HG03196 (cell line): ENCODE measurements at regions not wholly inside any gene's neighbourhood (a gene's known extent, or its start where the extent isn't known, plus 50 kb on each side); places are given as distances from the start of the nearest gene placed in this dataset.
"Not testable (repeated sequence)": the region's sequence is repeated elsewhere in the genome, so short reads cannot be mapped to it uniquely, and the experiment has no call there.

ENCODE experiments used
- ATAC-seq: cut with Tn5 transposase; IDR thresholded peaks from one replicate; pipeline ENCODE4 v1.9.1; 2021; ENCODE audit not compliant: unreplicated experiment

DNA sequence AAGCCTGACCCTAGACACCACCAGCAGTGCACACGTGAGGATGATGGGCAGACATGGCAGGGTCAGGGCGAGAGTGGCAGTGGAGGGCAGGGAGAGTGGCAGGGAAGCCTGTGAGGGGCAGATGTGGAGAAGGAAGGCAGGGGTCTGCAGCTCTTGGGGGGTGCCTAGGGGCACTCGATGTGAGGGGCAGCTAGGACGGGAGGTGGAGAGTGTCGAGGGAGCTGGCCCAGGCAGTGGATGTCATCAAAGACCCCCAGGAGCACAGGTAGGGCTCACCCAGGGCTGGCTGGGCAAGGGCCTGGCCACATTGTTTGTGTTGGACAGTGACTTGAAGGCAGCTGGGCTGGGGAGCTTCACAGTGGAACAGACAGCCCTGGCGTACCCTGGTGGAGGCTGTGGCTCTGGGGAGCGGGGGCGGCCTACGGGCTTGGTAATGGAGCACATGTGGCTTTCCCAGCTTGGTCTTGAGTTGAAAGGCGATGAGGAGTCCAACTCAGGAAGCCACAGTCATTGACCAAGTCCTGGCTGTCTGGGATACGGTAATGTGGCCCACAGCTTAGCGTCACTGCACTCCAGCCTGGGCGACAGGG lies 87.1 kb downstream of the RTP5 start:
- ATAC-seq, result no peak

DNA sequence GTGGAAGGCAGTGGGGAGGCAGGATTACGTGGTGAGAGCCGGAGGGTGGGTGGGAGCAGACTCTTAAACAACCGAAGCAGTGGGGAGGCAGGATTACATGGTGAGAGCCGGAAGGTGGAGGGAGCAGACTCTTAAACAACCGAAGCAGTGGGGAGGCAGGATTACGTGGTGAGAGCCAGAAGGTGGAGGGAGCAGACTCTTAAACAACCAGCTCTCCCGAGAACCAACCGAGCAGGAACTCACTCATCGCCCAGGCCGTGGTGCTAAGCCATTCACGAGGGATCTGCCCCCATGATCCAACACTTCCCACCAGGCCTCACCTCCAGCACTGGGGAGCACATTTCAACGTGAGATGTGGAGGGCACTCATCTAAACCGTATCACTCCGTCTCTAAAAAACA lies 87.7 kb downstream of the RTP5 start:
- no peak for ATAC-seq

DNA sequence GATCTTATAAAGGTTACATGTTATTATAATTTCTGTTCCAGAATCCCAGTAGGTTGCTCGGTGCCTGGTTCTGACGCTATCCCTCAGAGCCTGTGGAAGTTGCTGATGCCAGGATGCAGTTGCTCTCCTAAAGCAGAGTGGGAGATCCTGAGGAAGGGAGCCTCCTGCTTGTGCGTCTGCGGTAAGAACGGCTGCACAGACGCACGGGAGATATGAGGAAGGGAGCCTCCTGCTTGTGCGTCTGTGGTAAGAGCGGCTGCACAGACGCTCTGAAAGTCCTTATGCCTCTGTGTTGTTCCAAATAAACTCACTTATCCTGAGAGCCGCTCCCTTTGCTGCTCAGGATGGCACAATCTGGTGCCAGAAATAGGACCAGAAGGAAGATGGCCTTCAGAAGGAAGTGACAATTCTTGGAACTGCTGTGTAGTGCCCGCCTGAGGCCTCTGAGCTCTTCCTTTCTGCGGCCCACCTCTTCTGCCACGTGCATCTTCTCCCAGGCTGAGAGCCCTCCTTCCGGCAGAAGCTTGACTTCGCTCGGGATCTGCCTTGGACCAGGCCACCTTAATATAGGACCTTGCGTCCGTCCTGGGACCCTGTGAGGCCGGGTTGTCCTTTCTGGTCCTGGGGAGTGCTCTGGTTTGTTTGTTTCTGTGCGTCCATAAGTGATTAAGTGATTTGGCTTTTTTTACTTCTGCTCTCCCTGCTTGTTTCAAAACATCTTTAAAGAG lies 89.5 kb downstream of the RTP5 start:
- ATAC-seq, result no peak

DNA sequence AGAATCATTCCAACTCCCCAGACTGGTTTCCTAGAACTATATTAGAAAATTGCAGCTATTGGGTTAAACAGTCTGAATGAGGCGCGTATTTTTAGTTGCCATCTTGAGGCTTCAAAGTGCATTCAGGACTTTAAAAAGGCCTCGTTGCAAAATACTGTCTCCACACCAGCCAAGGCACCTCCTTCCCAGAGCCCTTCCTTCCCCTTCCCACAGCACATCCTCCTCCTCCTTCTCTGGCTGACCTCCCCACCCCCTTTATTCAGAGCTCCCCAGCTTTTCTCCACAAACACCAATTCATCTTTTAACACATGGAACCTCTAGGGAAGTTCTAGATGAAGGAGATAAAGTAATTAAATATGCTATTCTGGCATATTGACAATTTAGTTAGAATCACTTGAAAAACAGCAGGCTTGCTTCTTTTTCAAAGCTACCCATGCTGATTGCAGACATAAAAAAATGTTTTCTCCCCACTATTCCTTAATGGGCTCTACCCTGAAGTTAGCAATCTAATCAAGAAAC lies 90.3 kb downstream of the RTP5 start:
- no peak for ATAC-seq

DNA sequence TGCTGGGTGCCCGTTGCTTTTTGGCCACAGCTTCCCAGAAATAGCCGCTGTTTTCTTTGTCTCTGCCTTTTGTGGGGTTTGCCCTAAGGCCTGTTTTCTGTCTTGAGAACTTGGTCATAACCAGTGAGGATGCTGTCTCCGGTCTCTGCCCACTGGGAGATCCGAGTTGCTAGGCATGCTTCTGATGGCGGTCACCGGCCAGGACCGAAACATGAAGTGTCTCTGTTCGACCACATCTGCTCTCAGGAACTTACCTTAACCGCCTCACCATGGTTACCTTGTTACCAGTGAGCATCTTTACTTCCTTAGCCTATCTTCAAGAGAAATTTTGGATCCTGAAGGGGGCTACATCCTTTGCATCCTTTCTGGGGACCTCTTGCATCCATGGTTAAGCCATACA lies 91.9 kb downstream of the RTP5 start:
- no peak for ATAC-seq

DNA sequence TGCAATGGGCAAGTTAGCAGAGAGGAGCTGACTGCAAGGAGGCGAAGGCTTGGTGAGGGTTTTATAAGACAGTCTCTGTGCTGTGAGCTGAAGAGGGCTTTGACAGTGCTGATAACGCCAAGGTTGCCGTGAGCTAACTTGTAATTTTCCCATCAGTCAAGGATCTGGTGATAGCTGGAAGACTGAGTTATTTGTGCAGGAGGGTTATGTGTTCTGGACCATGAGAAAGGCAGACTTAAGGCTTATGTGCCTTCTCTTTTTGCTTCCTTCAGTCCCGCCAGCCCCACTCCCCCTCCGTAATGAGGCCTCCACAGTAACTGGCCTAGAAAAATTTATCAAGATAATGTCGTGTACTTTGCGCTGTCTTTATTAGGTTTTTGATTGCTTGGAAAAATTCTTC lies 94.6 kb downstream of the RTP5 start:
- ATAC-seq, result no peak

DNA sequence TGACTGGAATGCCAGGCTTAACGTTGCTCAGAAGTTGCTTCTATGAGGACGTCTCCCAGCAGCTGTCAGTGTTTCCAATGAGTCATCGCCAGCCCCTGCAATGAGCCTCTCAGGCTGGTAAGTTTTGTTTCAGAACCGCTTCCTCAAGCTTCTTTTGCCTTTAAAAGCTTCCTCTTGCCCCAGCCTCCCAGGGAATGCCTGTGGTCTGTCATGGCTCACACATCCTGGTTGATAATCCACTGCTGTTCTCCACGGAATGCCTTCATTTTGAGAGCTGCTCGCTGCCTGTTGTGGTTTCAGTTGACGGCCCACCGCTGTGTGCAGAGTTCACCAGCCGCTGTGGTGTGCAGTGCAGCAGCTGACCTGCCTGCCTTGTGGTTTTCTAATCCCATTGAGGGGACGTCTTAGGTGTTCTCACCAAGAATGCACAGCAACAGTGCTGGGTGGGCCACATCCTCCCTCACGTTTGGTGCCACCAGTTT lies 96.4 kb downstream of the RTP5 start:
- peak; percentile 84 for ATAC-seq

DNA sequence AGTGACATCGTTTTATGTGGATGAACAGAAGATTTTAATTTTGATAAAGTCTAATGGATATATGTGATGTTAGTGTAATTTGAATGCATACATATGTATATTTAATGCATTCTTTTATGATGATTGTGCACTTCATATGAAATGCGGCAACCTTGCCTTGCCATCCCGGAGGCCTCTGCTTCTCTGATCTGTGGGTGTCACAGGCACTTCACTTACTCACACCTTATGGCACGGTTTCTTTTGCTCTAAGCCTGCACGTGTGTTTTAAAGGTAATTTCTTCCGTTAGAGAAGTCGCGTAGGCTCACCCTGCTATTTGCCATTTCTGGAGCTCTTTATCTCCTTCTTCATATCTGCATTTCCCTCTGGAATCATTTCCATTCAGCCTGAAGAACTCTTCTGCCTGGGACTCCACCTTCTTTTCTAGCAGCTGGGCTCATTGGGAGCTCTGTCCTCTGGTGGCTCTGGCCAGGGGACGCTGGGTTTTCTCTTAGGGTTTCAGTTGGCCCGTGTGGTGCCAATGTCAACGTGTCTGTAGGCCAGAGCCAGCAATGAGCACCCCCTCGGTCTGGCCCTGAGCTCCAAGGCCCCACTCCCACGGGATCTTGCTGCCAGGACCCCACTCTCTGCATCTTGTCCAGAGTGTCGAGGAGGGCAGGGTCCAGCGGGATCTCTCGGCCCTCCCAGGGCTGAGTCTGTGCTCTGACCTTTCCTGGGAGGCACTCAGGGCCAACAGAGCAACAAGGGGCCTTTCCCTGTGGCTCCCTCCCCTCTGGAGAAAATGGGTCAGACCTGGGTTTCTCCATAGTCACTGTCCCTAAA lies 97.3 kb downstream of the RTP5 start:
- no peak for ATAC-seq

DNA sequence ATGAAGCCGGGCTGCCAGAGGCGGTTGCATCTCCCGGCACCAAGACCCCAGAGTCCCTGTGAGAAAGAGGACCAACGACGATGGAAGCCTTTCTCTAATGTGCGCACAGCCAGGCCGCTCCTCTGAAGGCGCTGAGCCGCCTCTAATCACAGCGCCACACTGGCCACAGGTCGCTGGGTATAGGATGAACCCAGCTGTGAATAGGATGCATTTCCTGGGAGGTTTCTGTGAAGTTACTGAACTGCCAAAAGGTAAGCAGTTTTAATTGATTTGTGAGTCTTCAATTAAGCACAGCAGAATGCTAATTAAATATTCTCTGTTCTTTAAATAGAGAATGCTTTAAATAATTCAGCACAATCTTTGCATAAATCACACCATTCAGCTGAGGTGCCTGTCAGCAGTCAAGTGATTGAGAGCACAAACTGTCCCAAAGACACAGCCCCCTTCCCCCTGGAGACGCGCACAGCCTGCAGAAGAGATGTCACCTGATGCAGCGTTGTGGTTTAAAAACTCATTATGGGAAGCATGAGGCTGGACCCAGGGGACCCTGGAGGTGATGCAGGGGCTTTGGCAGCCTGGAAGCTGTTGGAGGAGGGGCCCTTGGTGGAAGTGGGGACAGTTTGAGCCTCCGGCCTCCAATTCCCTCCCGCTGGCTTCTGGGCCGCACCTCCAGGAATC lies 98.1 kb downstream of the RTP5 start:
- ATAC-seq, result no peak

DNA sequence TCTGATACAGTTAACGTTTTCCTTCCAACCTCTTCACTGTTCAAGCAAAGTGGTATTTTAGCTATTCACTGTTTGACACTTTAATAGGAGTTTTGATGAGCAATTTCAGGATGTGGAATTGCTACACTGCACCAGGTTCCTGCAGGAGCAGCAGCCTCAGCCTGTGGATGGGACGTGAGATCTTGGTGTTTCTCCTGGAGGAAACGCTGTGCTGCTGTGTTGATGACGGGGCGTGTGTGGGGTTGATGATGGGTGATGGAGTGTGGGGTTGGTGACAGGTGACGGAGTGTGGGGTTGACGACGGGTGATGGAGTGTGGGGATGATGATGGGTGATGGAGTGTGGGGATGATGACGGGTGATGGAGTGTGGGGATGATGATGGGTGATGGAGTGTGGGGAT lies 98.9 kb downstream of the RTP5 start:
- no peak for ATAC-seq

DNA sequence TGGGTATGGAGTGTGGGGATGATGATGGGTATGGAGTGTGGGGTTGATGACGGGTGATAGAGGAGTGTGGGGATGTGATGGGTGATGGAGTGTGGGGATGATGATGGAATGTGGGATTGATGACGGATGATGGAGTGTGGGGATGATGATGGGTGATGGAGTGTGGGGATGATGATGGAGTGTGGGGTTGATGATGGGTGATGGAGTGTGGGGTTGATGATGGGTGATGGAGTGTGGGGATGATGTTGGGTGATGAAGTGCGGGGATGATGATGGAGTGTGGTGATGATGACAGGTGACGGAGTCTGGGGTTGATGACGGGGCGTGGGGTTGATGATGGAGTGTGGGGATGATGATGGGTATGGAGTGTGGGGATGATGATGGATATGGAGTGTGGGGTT lies 99.7 kb downstream of the RTP5 start:
- not testable (repeated sequence) for ATAC-seq

DNA sequence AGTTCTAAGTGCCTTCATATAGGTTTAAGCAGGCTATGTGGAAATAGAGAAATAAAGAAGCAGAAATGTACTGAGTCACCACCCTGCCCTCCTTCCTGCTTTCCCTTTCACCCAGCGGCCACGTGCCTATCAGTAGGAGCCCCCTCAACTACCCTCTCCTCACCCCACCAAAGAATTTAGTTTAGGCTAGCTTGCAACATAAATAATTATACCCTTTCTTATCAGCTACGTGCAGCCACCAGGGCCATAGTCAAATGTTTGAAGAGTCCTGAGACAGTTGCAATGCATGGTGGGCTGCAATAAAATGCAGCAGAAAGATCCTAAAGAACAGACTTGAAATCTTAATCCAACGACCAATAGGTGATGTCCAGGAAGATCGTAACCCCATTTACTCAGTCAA lies 101.2 kb downstream of the RTP5 start:
- no peak for ATAC-seq

DNA sequence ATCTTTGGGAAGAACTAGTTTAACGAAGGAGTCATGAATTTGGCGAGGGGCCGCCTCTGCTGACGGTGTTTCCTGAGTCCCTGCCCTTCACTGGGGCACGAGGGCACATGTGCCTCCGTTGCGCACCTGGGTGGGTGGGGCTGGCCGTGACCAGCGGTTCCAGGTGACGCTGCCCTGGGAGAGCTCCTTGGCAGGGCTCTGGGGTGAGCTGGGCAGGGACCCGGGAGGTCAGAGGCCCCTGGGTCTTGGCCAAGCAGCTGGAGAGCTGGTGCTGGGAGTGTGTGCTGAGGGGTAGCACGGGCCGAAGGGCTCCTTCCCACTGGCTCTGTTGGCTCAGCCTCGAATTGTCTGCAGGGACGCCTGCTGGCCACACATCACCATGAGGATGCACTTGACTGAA lies 104.6 kb downstream of the RTP5 start:
- no peak for ATAC-seq

DNA sequence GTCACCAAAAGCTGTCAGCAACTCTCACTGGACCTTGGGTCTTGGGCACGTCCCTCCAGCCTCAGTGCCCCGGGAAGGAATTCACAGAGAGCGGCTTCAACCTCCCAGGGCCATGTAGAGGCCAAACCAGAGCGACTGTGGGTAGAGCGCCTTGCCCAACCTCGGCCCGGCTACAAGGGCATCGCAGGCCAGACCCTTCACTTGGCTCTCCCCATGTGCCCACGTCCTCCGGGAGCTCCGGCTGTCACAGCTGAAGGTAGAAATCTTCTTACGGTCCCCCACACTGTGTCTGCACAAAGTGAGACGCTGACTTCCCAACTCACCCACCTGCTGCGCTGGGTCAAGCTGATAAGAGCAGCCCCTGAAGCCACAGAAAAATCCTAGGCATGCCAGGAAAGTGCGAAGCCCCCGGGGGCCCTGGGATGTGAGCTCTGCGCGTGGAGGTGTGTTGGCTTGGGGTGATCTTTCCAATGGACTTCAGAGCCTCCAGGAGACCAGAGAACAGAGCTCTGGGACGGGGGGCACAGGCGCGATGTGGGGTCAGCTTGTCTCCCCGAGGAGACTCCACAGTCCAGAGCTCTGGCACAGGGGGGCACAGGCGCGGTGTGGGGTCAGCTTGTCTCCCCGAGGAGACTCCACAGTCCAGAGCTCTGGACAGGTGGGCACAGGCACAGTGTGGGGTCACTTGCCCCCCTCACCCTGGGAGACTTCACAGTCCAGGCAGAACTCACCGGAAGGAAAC lies 105.5 kb downstream of the RTP5 start:
- ATAC-seq, result no peak

DNA sequence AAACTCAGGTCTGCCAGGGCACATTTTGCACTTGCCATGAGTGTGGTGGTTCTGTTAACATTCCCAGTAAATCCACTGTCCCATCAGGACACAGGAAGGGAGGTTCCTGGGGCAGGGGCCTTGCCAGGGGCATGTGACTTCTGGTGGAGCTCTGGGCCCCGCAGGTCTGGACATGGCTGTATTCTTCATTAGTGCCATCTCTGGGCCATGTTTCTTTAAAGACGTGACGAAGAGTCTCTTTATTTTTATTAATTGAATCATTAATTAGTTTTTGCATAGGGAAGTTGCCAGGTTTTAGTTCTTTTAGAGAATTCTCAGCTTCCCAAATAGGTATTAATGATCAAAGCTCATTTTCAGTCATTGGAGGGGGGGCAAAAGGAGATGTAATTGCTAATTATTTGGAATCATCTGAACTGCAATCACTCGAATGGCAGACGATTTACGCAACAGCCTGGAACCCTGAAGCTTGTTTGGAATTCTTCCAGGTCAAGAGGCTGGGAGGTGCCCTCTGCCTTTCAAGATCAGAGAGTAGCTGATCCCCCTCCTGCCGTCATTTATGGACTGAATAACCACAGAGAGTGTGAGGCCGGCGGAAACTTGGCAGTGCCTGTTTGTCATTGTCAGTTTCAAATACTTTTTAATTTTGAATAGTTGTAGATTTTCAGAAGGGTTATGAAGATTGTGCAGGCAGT lies 106.2 kb downstream of the RTP5 start:
- ATAC-seq, result no peak

DNA sequence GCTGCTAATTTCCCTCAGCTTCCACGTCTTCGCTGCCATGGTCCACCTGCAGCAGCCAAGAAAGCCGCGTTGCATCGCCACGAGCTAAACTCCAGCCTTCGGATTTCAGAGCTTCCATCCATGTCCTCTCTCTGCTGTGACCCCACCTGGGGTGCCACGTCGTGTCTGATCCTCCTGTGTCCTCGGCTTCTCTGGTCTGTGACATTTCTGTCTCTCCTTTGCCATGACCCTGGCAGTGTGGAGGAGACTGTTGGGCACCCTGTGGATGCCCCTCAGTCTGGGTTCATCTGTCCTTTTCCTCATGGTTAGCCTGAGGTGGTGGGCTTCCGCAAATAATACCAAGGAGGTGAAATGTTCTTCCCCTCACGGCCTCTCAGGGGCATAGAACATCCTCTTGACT lies 106.8 kb downstream of the RTP5 start:
- ATAC-seq, result no peak

DNA sequence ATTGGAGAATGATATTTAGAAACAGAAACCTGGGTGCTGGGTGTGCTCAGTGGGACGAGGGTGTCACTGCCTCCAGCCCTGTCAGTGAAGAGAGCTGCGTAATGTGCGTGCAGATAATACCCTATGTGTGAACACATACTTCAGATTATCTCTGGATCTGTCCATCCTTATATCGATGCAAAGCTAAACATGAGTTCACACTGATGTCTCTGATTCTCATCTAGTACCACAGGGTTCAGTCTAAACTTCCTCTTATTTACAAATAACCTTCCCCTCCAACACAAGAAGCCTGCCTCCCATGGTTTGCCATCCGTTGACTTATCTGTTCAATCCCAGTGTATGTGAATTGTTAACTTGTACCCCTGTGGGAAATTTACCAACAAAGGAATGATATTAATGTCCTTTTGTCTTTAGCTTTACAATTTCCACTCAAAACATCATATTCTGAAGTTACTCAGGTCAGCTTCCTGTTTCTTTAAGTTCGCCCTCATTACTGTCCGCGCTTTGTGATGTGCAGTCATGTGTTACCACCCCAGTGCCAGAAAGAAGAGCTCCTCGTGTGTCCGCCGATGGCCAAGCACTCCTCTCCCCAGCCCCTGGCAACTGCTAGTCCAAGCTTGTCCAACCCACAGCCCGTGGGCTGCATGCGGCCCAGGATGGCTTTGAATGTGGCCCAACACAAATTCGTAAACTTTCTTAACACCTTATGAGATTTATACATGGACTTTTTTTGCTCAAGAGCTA lies 108.2 kb downstream of the RTP5 start:
- ATAC-seq, result no peak

DNA sequence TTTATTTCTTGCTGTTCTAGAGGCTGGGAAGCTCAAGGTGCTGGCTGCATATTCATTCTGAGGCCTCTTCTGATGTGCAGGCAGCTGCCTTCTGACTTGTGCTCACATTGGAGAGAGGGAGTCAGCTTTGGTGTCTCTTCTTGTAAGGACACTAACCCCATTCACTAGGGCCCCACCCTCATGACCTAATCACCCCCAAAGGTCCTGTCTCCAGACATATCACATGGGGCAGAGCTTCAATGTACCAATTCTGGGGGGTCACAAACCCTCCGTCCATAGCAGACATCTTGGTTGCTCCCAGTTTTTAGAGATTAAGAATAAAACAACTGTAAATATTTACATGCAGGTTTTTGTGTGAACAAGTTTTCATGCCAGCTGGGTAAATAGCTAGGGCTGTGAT lies 109.1 kb downstream of the RTP5 start:
- no peak for ATAC-seq

DNA sequence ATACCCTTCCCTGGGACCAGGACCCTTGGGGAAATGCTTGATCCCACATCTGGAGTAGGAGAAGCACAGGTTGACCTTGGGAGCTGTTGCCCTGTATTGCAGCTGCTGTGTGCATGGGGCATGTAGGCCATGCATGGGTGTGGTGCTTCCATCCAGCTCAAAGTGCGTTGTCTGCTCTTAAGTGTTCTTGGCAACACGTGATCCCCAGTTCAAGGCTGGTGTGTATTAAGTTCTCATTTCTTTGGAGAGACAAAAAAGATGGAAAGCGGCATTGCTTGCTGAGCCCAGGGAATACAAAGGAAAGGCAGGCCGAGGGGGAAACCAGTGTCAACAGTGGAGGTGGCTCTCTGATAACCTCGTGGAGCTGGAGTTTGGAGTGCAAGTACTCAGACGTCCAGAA lies 110.7 kb downstream of the RTP5 start:
- ATAC-seq, result no peak
